Liver (tissue), 7 donors: ENCODE measurements at regions not wholly inside any gene's neighbourhood (a gene's known extent, or its start where the extent isn't known, plus 50 kb on each side); places are given as distances from the start of the nearest gene placed in this dataset.
"Not testable (repeated sequence)": the region's sequence is repeated elsewhere in the genome, so short reads cannot be mapped to it uniquely, and the experiment has no call there.

Experiments used
- DNase-seq: peaks from one replicate; pipeline ENCODE4 v3.0.0-alpha.2; 2017; ENCODE audit warnings: low spot score
- H3K27ac ChIP-seq, 2 donors: one replicate each; pipeline ENCODE4 v1.7.0; 2013; ENCODE audit warnings: inconsistent platforms in 2 of 2, low read length in 2 of 2, control low read depth in 1 of 2, low read depth in 1 of 2, mild to moderate bottlenecking in 1 of 2
- H3K27me3 ChIP-seq, 4 donors: one replicate each; pipeline versions ENCODE4 v1.6.1 to v1.7.0; 2013; ENCODE audit warnings: low read length in 3 of 4, inconsistent platforms in 1 of 4, mild to moderate bottlenecking in 1 of 4, moderate library complexity in 1 of 4; ENCODE audit not compliant: control insufficient read depth in 4 of 4, insufficient read depth in 4 of 4
- H3K36me3 ChIP-seq, 4 donors: one replicate each; pipeline versions ENCODE4 v1.6.1 to v1.7.0; 2013; ENCODE audit warnings: low read length in 3 of 4, mild to moderate bottlenecking in 3 of 4, low read depth in 1 of 4, moderate library complexity in 1 of 4; ENCODE audit not compliant: control insufficient read depth in 4 of 4, insufficient read depth in 3 of 4
- H3K4me1 ChIP-seq, 4 donors: one replicate each; pipeline versions ENCODE4 v1.6.1 to v1.7.0; 2013; ENCODE audit warnings: low read length in 3 of 4, mild to moderate bottlenecking in 3 of 4, moderate library complexity in 1 of 4; ENCODE audit not compliant: control insufficient read depth in 4 of 4, insufficient read depth in 4 of 4
- H3K4me3 ChIP-seq, 3 donors: one replicate each; pipeline versions ENCODE4 v1.6.1 to v1.7.0; 2013; ENCODE audit warnings: low read length in 3 of 3, control low read depth in 1 of 3, low read depth in 1 of 3, mild to moderate bottlenecking in 1 of 3
- H3K9ac ChIP-seq, 2 donors: one replicate each; pipeline ENCODE4 v1.7.0; 2013; ENCODE audit warnings: low read length in 2 of 2, mild to moderate bottlenecking in 2 of 2, moderate library complexity in 2 of 2, control low read depth in 1 of 2, low read depth in 1 of 2
- H3K9me3 ChIP-seq, 4 donors: one replicate each; pipeline versions ENCODE4 v1.6.1 to v1.7.0; 2013; ENCODE audit warnings: low read length in 3 of 4; ENCODE audit not compliant: control insufficient read depth in 4 of 4
- ATF3 ChIP-seq: IDR thresholded peaks from 2 replicates; pipeline ENCODE4 v1.6.1; 2016; ENCODE audit warnings: antibody characterized with exemption
- FOXA1 ChIP-seq: IDR thresholded peaks from 2 replicates; pipeline ENCODE4 v1.6.1; 2016; ENCODE audit warnings: antibody characterized with exemption
- FOXA2 ChIP-seq: IDR thresholded peaks from 2 replicates; pipeline ENCODE4 v1.6.1; 2016; ENCODE audit warnings: antibody characterized with exemption
- GABPA ChIP-seq, 2 donors: IDR thresholded peaks in 1 of 2; conservative IDR thresholded peaks in 1 of 2; 2 replicates each; pipeline ENCODE4 v1.6.1; 2016; ENCODE audit warnings: antibody characterized with exemption in 2 of 2, mild to moderate bottlenecking in 1 of 2, moderate library complexity in 1 of 2
- HNF4A ChIP-seq, 2 donors: conservative IDR thresholded peaks; 2 replicates each; pipeline ENCODE4 v1.6.1; 2016; ENCODE audit warnings: antibody characterized with exemption in 2 of 2, mild to moderate bottlenecking in 2 of 2
- HNF4G ChIP-seq: IDR thresholded peaks from 2 replicates; pipeline ENCODE4 v1.6.1; 2016; ENCODE audit warnings: antibody characterized with exemption
- JUND ChIP-seq, 2 donors: IDR thresholded peaks; 2 replicates each; pipeline ENCODE4 v1.6.1; 2016; ENCODE audit warnings: antibody characterized with exemption in 2 of 2
- MAX ChIP-seq: IDR thresholded peaks from 2 replicates; pipeline ENCODE4 v1.6.1; 2016; ENCODE audit warnings: antibody characterized with exemption
- NR2F2 ChIP-seq: IDR thresholded peaks from 2 replicates; pipeline ENCODE4 v1.6.1; 2016; ENCODE audit warnings: antibody characterized with exemption
- RAD21 ChIP-seq, 2 donors: IDR thresholded peaks; 2 replicates each; pipeline ENCODE4 v1.6.1; 2016; ENCODE audit warnings: antibody characterized with exemption in 2 of 2, mild to moderate bottlenecking in 2 of 2
- REST ChIP-seq: IDR thresholded peaks from 2 replicates; pipeline ENCODE4 v1.6.1; 2016; ENCODE audit warnings: antibody characterized with exemption, mild to moderate bottlenecking
- RXRA ChIP-seq, 2 donors: IDR thresholded peaks; 2 replicates each; pipeline ENCODE4 v1.6.1; 2017 to 2018; ENCODE audit warnings: antibody characterized with exemption in 2 of 2, mild to moderate bottlenecking in 1 of 2
- SP1 ChIP-seq: IDR thresholded peaks from 2 replicates; pipeline ENCODE4 v1.6.1; 2018; ENCODE audit warnings: antibody characterized with exemption, mild to moderate bottlenecking
- YY1 ChIP-seq: IDR thresholded peaks from 2 replicates; pipeline ENCODE4 v1.6.1; 2016; ENCODE audit warnings: antibody characterized with exemption, mild to moderate bottlenecking
- WGBS: extraction: QIAGEN DNeasy Blood & Tissue Kit; methylation state at CpG from one replicate; pipeline ENCODE4 v1.1.7; 2013; 5-methylcytosine and 5-hydroxymethylcytosine counted together
- donor health status: healthy.
- donor health status: healthy.
- donor health status: healthy.
- donor health status: healthy.

GRCh38 chr3:153639631-153640030 is 477.6 kb downstream of the RAP2B start:
- no peak overlapping the region for H3K4me3 ChIP-seq
- no peaks in the 10 kb centered on the region for H3K36me3 ChIP-seq
- WGBS, result 68% methylated on average over 1 of the region's 1 CpG
- TF ChIP-seq RAD21 (IDR thresholded peaks at IDR 0.05) (no peak), FOXA1 (no peak), JUND (IDR thresholded peaks at IDR 0.05) (no peak), MAX (no peak)
- H3K4me1 ChIP-seq, result no peaks in the 10 kb centered on the region
- no peaks in the 10 kb centered on the region for H3K27me3 ChIP-seq
- no peak overlapping the region for H3K27ac ChIP-seq
- no peak overlapping the region for H3K9ac ChIP-seq
- H3K9me3 ChIP-seq, result no peaks in the 10 kb centered on the region
- no peak for DNase-seq

- DNase-seq, result no peak
- Histone ChIP-seq H3K4me1 (no peaks in the 10 kb centered on the region), H3K27ac (no peak overlapping the region), H3K36me3 (no peaks in the 10 kb centered on the region), H3K4me3 (no peak overlapping the region), H3K9ac (no peak overlapping the region), H3K9me3 (no peaks in the 10 kb centered on the region), H3K27me3 (no peaks in the 10 kb centered on the region)
- TF ChIP-seq RAD21 (IDR thresholded peaks at IDR 0.05) (no peak), YY1 (no peak), FOXA1 (no peak), RXRA (IDR thresholded peaks at IDR 0.05) (no peak), JUND (IDR thresholded peaks at IDR 0.05) (no peak)
- 77% methylated on average over 8 of the region's 8 CpGs for WGBS
These were observed 479.0 kb downstream of the RAP2B start for GRCh38 chr3:153640689-153641665.

- not testable (repeated sequence) for H3K27ac ChIP-seq, H3K4me3 ChIP-seq, H3K27me3 ChIP-seq, H3K9ac ChIP-seq, H3K36me3 ChIP-seq, DNase-seq, H3K9me3 ChIP-seq, H3K4me1 ChIP-seq
These were observed 478.6 kb upstream of the ARHGEF26 start for GRCh38 chr3:153642576-153642975.

- H3K4me1 ChIP-seq, DNase-seq, H3K9me3 ChIP-seq, H3K4me3 ChIP-seq, H3K36me3 ChIP-seq, H3K27me3 ChIP-seq, H3K9ac ChIP-seq, H3K27ac ChIP-seq: not testable (repeated sequence)
- WGBS, result 61% methylated on average over 2 of the region's 2 CpGs
These were observed 477.7 kb upstream of the ARHGEF26 start for GRCh38 chr3:153643471-153643870.

- H3K27me3 ChIP-seq, result no peaks in the 10 kb centered on the region
- no peaks in the 10 kb centered on the region for H3K36me3 ChIP-seq
- no peak overlapping the region for H3K4me3 ChIP-seq
- 75% methylated on average over 2 of the region's 2 CpGs for WGBS
- H3K4me1 ChIP-seq, result no peaks in the 10 kb centered on the region
- no peak overlapping the region for H3K27ac ChIP-seq
- no peaks in the 10 kb centered on the region for H3K9me3 ChIP-seq
- no peak overlapping the region for H3K9ac ChIP-seq
- no peak for DNase-seq
- TF ChIP-seq ATF3 (no peak), RAD21 (IDR thresholded peaks at IDR 0.05) (no peak), HNF4G (no peak), REST (no peak), YY1 (no peak), FOXA2 (no peak), RXRA (IDR thresholded peaks at IDR 0.05) (no peak), FOXA1 (no peak), HNF4A (conservative IDR thresholded peaks at IDR 0.05) (no peak), NR2F2 (no peak), SP1 (no peak), GABPA (IDR thresholded peaks at IDR 0.05 in 1 of 2, conservative IDR thresholded peaks at IDR 0.05 in 1 of 2) (no peak), MAX (no peak)
These were observed 471.8 kb upstream of the ARHGEF26 start for GRCh38 chr3:153649286-153649839.
